Liver (tissue), 8 donors: ENCODE measurements at regions not wholly inside any gene's neighbourhood (a gene's known extent, or its start where the extent isn't known, plus 50 kb on each side); places are given as distances from the start of the nearest gene placed in this dataset.

Source experiments
- DNase-seq: peaks from one replicate; pipeline ENCODE4 v3.0.0-alpha.2; 2017; ENCODE audit warnings: low spot score
- H3K27ac ChIP-seq, 2 donors: one replicate each; pipeline ENCODE4 v1.7.0; 2013; ENCODE audit warnings: inconsistent platforms in 2 of 2, low read length in 2 of 2, control low read depth in 1 of 2, low read depth in 1 of 2, mild to moderate bottlenecking in 1 of 2
- H3K27me3 ChIP-seq, 4 donors: one replicate each; pipeline versions ENCODE4 v1.6.1 to v1.7.0; 2013; ENCODE audit warnings: low read length in 3 of 4, inconsistent platforms in 1 of 4, mild to moderate bottlenecking in 1 of 4, moderate library complexity in 1 of 4; ENCODE audit not compliant: control insufficient read depth in 4 of 4, insufficient read depth in 4 of 4
- H3K36me3 ChIP-seq, 4 donors: one replicate each; pipeline versions ENCODE4 v1.6.1 to v1.7.0; 2013; ENCODE audit warnings: low read length in 3 of 4, mild to moderate bottlenecking in 3 of 4, low read depth in 1 of 4, moderate library complexity in 1 of 4; ENCODE audit not compliant: control insufficient read depth in 4 of 4, insufficient read depth in 3 of 4
- H3K4me1 ChIP-seq, 4 donors: one replicate each; pipeline versions ENCODE4 v1.6.1 to v1.7.0; 2013; ENCODE audit warnings: low read length in 3 of 4, mild to moderate bottlenecking in 3 of 4, moderate library complexity in 1 of 4; ENCODE audit not compliant: control insufficient read depth in 4 of 4, insufficient read depth in 4 of 4
- H3K4me3 ChIP-seq, 3 donors: one replicate each; pipeline versions ENCODE4 v1.6.1 to v1.7.0; 2013; ENCODE audit warnings: low read length in 3 of 3, control low read depth in 1 of 3, low read depth in 1 of 3, mild to moderate bottlenecking in 1 of 3
- H3K9ac ChIP-seq, 2 donors: one replicate each; pipeline ENCODE4 v1.7.0; 2013; ENCODE audit warnings: low read length in 2 of 2, mild to moderate bottlenecking in 2 of 2, moderate library complexity in 2 of 2, control low read depth in 1 of 2, low read depth in 1 of 2
- H3K9me3 ChIP-seq, 4 donors: one replicate each; pipeline versions ENCODE4 v1.6.1 to v1.7.0; 2013; ENCODE audit warnings: low read length in 3 of 4; ENCODE audit not compliant: control insufficient read depth in 4 of 4
- CTCF ChIP-seq: fragments of 150-350 bp; IDR thresholded peaks from 2 replicates; pipeline ENCODE4 v1.5.1; 2017; ENCODE audit warnings: improper control_type of control experiment, low read depth, low read length; ENCODE audit not compliant: missing input control
- EGR1 ChIP-seq, 2 donors: IDR thresholded peaks; 2 replicates each; pipeline ENCODE4 v1.6.1; 2016 to 2018; ENCODE audit warnings: antibody characterized with exemption in 2 of 2, low read depth in 2 of 2
- FOXA1 ChIP-seq: IDR thresholded peaks from 2 replicates; pipeline ENCODE4 v1.6.1; 2016; ENCODE audit warnings: antibody characterized with exemption
- FOXA2 ChIP-seq: IDR thresholded peaks from 2 replicates; pipeline ENCODE4 v1.6.1; 2016; ENCODE audit warnings: antibody characterized with exemption
- HNF4A ChIP-seq, 2 donors: conservative IDR thresholded peaks; 2 replicates each; pipeline ENCODE4 v1.6.1; 2016; ENCODE audit warnings: antibody characterized with exemption in 2 of 2, mild to moderate bottlenecking in 2 of 2
- HNF4G ChIP-seq: IDR thresholded peaks from 2 replicates; pipeline ENCODE4 v1.6.1; 2016; ENCODE audit warnings: antibody characterized with exemption
- JUND ChIP-seq, 2 donors: IDR thresholded peaks; 2 replicates each; pipeline ENCODE4 v1.6.1; 2016; ENCODE audit warnings: antibody characterized with exemption in 2 of 2
- NR2F2 ChIP-seq: IDR thresholded peaks from 2 replicates; pipeline ENCODE4 v1.6.1; 2016; ENCODE audit warnings: antibody characterized with exemption
- RXRA ChIP-seq, 2 donors: IDR thresholded peaks; 2 replicates each; pipeline ENCODE4 v1.6.1; 2017 to 2018; ENCODE audit warnings: antibody characterized with exemption in 2 of 2, mild to moderate bottlenecking in 1 of 2
- SP1 ChIP-seq: IDR thresholded peaks from 2 replicates; pipeline ENCODE4 v1.6.1; 2018; ENCODE audit warnings: antibody characterized with exemption, mild to moderate bottlenecking
- TAF1 ChIP-seq: conservative IDR thresholded peaks from 2 replicates; pipeline ENCODE4 v1.6.1; 2016; ENCODE audit warnings: antibody characterized with exemption, mild to moderate bottlenecking
- YY1 ChIP-seq: IDR thresholded peaks from 2 replicates; pipeline ENCODE4 v1.6.1; 2016; ENCODE audit warnings: antibody characterized with exemption, mild to moderate bottlenecking
- WGBS: extraction: QIAGEN DNeasy Blood & Tissue Kit; methylation state at CpG from one replicate; pipeline ENCODE4 v1.1.7; 2013; 5-methylcytosine and 5-hydroxymethylcytosine counted together
- TF ChIP-seq, protein P1 (sequence below): IDR thresholded peaks from 2 replicates; pipeline ENCODE4 v1.6.1; 2016; ENCODE audit warnings: antibody characterized with exemption, mild to moderate bottlenecking
- TF ChIP-seq, protein P2 (sequence below): IDR thresholded peaks from 2 replicates; pipeline ENCODE4 v1.6.1; 2016; ENCODE audit warnings: antibody characterized with exemption
- TF ChIP-seq, protein P3 (sequence below): IDR thresholded peaks from 2 replicates; pipeline ENCODE4 v1.6.1; 2016; ENCODE audit warnings: antibody characterized with exemption
- donor health status: healthy.
- donor health status: healthy.
- donor health status: healthy.
- donor health status: healthy.
- donor health status: healthy.

GRCh38 chr5:2598503-2598902 is 153.0 kb downstream of the IRX2 start:
- WGBS, result 96% methylated on average over 1 of the region's 1 CpG
- Histone ChIP-seq H3K9ac (no peak overlapping the region), H3K27me3 (peaks cover 0 to 7% (median 0%) of the 10 kb centered on the region in 4 donors), H3K4me3 (no peak overlapping the region), H3K27ac (no peak overlapping the region), H3K4me1 (no peaks in the 10 kb centered on the region), H3K36me3 (no peaks in the 10 kb centered on the region), H3K9me3 (no peaks in the 10 kb centered on the region)
- DNase-seq, result no peak
- TF ChIP-seq RXRA (IDR thresholded peaks at IDR 0.05) (no peak), JUND (IDR thresholded peaks at IDR 0.05) (no peak), SP1 (no peak), TAF1 (no peak), HNF4G (no peak), HNF4A (conservative IDR thresholded peaks at IDR 0.05) (no peak), EGR1 (IDR thresholded peaks at IDR 0.05; ENCODE audit: low read depth in 2 of 2) (no peak), YY1 (no peak), CTCF (no peak), FOXA2 (no peak), FOXA1 (no peak), NR2F2 (no peak)
- TF ChIP-seq, protein P1, sequence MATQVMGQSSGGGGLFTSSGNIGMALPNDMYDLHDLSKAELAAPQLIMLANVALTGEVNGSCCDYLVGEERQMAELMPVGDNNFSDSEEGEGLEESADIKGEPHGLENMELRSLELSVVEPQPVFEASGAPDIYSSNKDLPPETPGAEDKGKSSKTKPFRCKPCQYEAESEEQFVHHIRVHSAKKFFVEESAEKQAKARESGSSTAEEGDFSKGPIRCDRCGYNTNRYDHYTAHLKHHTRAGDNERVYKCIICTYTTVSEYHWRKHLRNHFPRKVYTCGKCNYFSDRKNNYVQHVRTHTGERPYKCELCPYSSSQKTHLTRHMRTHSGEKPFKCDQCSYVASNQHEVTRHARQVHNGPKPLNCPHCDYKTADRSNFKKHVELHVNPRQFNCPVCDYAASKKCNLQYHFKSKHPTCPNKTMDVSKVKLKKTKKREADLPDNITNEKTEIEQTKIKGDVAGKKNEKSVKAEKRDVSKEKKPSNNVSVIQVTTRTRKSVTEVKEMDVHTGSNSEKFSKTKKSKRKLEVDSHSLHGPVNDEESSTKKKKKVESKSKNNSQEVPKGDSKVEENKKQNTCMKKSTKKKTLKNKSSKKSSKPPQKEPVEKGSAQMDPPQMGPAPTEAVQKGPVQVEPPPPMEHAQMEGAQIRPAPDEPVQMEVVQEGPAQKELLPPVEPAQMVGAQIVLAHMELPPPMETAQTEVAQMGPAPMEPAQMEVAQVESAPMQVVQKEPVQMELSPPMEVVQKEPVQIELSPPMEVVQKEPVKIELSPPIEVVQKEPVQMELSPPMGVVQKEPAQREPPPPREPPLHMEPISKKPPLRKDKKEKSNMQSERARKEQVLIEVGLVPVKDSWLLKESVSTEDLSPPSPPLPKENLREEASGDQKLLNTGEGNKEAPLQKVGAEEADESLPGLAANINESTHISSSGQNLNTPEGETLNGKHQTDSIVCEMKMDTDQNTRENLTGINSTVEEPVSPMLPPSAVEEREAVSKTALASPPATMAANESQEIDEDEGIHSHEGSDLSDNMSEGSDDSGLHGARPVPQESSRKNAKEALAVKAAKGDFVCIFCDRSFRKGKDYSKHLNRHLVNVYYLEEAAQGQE, result no peak
- TF ChIP-seq, protein P2, sequence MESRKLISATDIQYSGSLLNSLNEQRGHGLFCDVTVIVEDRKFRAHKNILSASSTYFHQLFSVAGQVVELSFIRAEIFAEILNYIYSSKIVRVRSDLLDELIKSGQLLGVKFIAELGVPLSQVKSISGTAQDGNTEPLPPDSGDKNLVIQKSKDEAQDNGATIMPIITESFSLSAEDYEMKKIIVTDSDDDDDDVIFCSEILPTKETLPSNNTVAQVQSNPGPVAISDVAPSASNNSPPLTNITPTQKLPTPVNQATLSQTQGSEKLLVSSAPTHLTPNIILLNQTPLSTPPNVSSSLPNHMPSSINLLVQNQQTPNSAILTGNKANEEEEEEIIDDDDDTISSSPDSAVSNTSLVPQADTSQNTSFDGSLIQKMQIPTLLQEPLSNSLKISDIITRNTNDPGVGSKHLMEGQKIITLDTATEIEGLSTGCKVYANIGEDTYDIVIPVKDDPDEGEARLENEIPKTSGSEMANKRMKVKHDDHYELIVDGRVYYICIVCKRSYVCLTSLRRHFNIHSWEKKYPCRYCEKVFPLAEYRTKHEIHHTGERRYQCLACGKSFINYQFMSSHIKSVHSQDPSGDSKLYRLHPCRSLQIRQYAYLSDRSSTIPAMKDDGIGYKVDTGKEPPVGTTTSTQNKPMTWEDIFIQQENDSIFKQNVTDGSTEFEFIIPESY, result no peak
- TF ChIP-seq, protein P3, sequence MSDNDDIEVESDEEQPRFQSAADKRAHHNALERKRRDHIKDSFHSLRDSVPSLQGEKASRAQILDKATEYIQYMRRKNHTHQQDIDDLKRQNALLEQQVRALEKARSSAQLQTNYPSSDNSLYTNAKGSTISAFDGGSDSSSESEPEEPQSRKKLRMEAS, result no peak

GRCh38 chr5:2594701-2595100 is 156.8 kb downstream of the IRX2 start:
- Histone ChIP-seq H3K9ac (no peak overlapping the region), H3K9me3 (no peaks in the 10 kb centered on the region), H3K27ac (no peak overlapping the region), H3K27me3 (peaks cover 0 to 7% (median 0%) of the 10 kb centered on the region in 4 donors), H3K36me3 (no peaks in the 10 kb centered on the region), H3K4me1 (no peaks in the 10 kb centered on the region), H3K4me3 (no peak overlapping the region)
- no peak for TF ChIP-seq SP1
- no peak for TF ChIP-seq NR2F2
- TF ChIP-seq HNF4A (conservative IDR thresholded peaks at IDR 0.05), result no peak
- no peak for TF ChIP-seq EGR1 (IDR thresholded peaks at IDR 0.05; ENCODE audit: low read depth in 2 of 2)
- TF ChIP-seq, protein P3, result no peak
- 79% methylated on average over 1 of the region's 1 CpG for WGBS
- no peak for DNase-seq
